ENCODE measurements at regions not wholly inside any gene's neighbourhood (a gene's known extent, or its start where the extent isn't known, plus 50 kb on each side); places are given as distances from the start of the nearest gene placed in this dataset.

- no peak overlapping the region for H3K4me3 Mint-ChIP-seq
- intact Hi-C loops (cut with micrococcal nuclease) = no loop called here
- peaks cover 0 to 2% (median 0%) of the 10 kb centered on the region in 3 donors for H3K27me3 Mint-ChIP-seq (ENCODE audit: low read depth in 3 of 3)
- Histone ChIP-seq H3K9ac (ENCODE audit: insufficient read depth, low read length, poor library complexity, severe bottlenecking) (no peak overlapping the region), H3K27ac (ENCODE audit: low read depth in 1 of 2, low read length in 2 of 2) (no peak overlapping the region), H2AFZ (ENCODE audit: insufficient read depth, low read depth, low read length, poor library complexity, severe bottlenecking) (no peak overlapping the region), H3K4me1 (ENCODE audit: control insufficient read depth in 1 of 2, insufficient read depth in 2 of 2, low read length in 2 of 2) (no peaks in the 10 kb centered on the region), H3K9me3 (replicated peaks in 1 of 2; ENCODE audit: control insufficient read depth in 1 of 2, insufficient read depth in 1 of 2, low read length in 2 of 2) (no peaks in the 10 kb centered on the region), H3K27me3 (ENCODE audit: control insufficient read depth in 2 of 2, insufficient read depth in 2 of 2, low read length in 2 of 2) (no peaks in the 10 kb centered on the region), H3K4me2 (replicated peaks; ENCODE audit: extremely low read depth, low read length, poor library complexity, severe bottlenecking) (no peak overlapping the region), H3K79me2 (ENCODE audit: insufficient read depth, low read length) (no peaks in the 10 kb centered on the region), H4K20me1 (ENCODE audit: insufficient read depth, low read length) (no peaks in the 10 kb centered on the region), H3K4me3 (replicated peaks in 1 of 3; ENCODE audit: low read depth in 2 of 3, low read length in 3 of 3) (no peak overlapping the region), H3K36me3 (replicated peaks in 1 of 2; ENCODE audit: control insufficient read depth in 1 of 2, insufficient read depth in 2 of 2, low read length in 2 of 2) (no peaks in the 10 kb centered on the region)
- H3K36me3 Mint-ChIP-seq = no peaks in the 10 kb centered on the region
- H3K4me1 Mint-ChIP-seq = no peaks in the 10 kb centered on the region
- WGBS (ENCODE audit: insufficient coverage) = 83% methylated on average over 1 of the region's 2 CpGs
- no peak overlapping the region for H3K27ac Mint-ChIP-seq
- TF ChIP-seq CTCF (IDR thresholded peaks at IDR 0.05) = no peak
- DNase-seq = no peak
- H3K9me3 Mint-ChIP-seq = peaks cover 0 to 9% (median 2%) of the 10 kb centered on the region in 7 donors
Observed at GRCh38 chr3:28068342-28068741, 173.1 kb upstream of the CMC1 start.

DNA sequence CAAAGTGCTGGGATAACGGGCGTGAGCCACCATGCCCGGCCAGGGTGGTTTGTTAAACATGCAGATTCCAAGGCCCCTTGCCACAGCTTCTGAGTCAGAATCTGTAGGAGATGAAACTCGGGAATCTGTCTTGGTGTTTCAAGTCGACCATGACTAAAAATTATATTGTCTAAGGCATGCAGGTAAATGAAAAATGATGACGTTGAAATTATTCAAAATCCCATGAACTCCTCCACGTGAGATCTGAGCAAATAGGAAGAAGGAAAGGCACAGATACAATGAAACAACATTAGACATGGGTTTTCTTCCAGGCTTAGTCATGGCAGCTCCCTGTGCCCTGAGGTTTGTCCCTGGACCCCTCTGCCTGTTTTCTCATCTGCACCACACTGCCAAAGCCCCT lies 172.0 kb upstream of the CMC1 start:
- no peaks in the 10 kb centered on the region for H3K4me1 ChIP-seq (ENCODE audit: control insufficient read depth in 1 of 2, insufficient read depth in 2 of 2, low read length in 2 of 2)
- H3K4me1 Mint-ChIP-seq = no peaks in the 10 kb centered on the region
- no peaks in the 10 kb centered on the region for H3K9me3 ChIP-seq (replicated peaks in 1 of 2; ENCODE audit: control insufficient read depth in 1 of 2, insufficient read depth in 1 of 2, low read length in 2 of 2)
- no peaks in the 10 kb centered on the region for H3K36me3 ChIP-seq (replicated peaks in 1 of 2; ENCODE audit: control insufficient read depth in 1 of 2, insufficient read depth in 2 of 2, low read length in 2 of 2)
- H3K4me3 ChIP-seq (replicated peaks in 1 of 3; ENCODE audit: low read depth in 2 of 3, low read length in 3 of 3) = no peak overlapping the region
- DNase-seq = no peak
- no peak overlapping the region for H3K4me3 Mint-ChIP-seq
- TF ChIP-seq CTCF (IDR thresholded peaks at IDR 0.05) = no peak
- no peak overlapping the region for H3K4me2 ChIP-seq (replicated peaks; ENCODE audit: extremely low read depth, low read length, poor library complexity, severe bottlenecking)
- H3K27me3 ChIP-seq (ENCODE audit: control insufficient read depth in 2 of 2, insufficient read depth in 2 of 2, low read length in 2 of 2) = no peaks in the 10 kb centered on the region
- no peak overlapping the region for H3K9ac ChIP-seq (ENCODE audit: insufficient read depth, low read length, poor library complexity, severe bottlenecking)
- no peaks in the 10 kb centered on the region for H3K36me3 Mint-ChIP-seq
- no peak overlapping the region for H3K27ac Mint-ChIP-seq
- H3K27me3 Mint-ChIP-seq (ENCODE audit: low read depth in 3 of 3) = peaks cover 0 to 2% (median 0%) of the 10 kb centered on the region in 3 donors
- no peaks in the 10 kb centered on the region for H4K20me1 ChIP-seq (ENCODE audit: insufficient read depth, low read length)
- H2AFZ ChIP-seq (ENCODE audit: insufficient read depth, low read depth, low read length, poor library complexity, severe bottlenecking) = no peak overlapping the region
- H3K9me3 Mint-ChIP-seq = peaks cover 0 to 9% (median 2%) of the 10 kb centered on the region in 7 donors
- intact Hi-C loops (cut with micrococcal nuclease) = no loop called here
- WGBS (ENCODE audit: insufficient coverage) = 96% methylated on average over 3 of the region's 7 CpGs
- H3K79me2 ChIP-seq (ENCODE audit: insufficient read depth, low read length) = no peaks in the 10 kb centered on the region
- no peak overlapping the region for H3K27ac ChIP-seq (ENCODE audit: low read depth in 1 of 2, low read length in 2 of 2)
